ENCODE measurements at regions not wholly inside any gene's neighbourhood (a gene's known extent, or its start where the extent isn't known, plus 50 kb on each side); places are given as distances from the start of the nearest gene placed in this dataset.

GRCh38 chr2:16523711-16524110 lies 141.9 kb downstream of the CYRIA start:
- Histone ChIP-seq H3K9me3 (no peaks in the 10 kb centered on the region), H3K27me3 (no peaks in the 10 kb centered on the region), H3K4me3 (no peak overlapping the region), H3K4me1 (peaks cover 0 to 4% of the 10 kb centered on the region in 2 donors), H3K36me3 (no peaks in the 10 kb centered on the region), H3K27ac (no peak overlapping the region)
- no peak for TF ChIP-seq CTCF (IDR thresholded peaks at IDR 0.05)
- no peak for DNase-seq (ENCODE audit: low spot score)

- Histone ChIP-seq H3K27me3 (no peaks in the 10 kb centered on the region), H3K36me3 (no peaks in the 10 kb centered on the region), H3K4me3 (no peak overlapping the region), H3K27ac (no peak overlapping the region), H3K9me3 (no peaks in the 10 kb centered on the region), H3K4me1 (peaks cover 0 to 4% of the 10 kb centered on the region in 2 donors)
- TF ChIP-seq CTCF (IDR thresholded peaks at IDR 0.05): no peak
- DNase-seq (ENCODE audit: low spot score): no peak
Measured at GRCh38 chr2:16522031-16522831, 143.4 kb downstream of the CYRIA start.

- Histone ChIP-seq H3K27ac (no peak overlapping the region), H3K9me3 (no peaks in the 10 kb centered on the region), H3K4me1 (peaks cover 0 to 4% of the 10 kb centered on the region in 2 donors), H3K4me3 (no peak overlapping the region), H3K36me3 (no peaks in the 10 kb centered on the region), H3K27me3 (no peaks in the 10 kb centered on the region)
- TF ChIP-seq CTCF (IDR thresholded peaks at IDR 0.05): no peak
- no peak for DNase-seq (ENCODE audit: low spot score)
Measured at GRCh38 chr2:16520891-16521290, 144.7 kb downstream of the CYRIA start.

GRCh38 chr2:16515696-16516095 lies 149.9 kb downstream of the CYRIA start:
- Histone ChIP-seq H3K36me3 (no peaks in the 10 kb centered on the region), H3K27me3 (no peaks in the 10 kb centered on the region), H3K27ac (no peak overlapping the region), H3K9me3 (no peaks in the 10 kb centered on the region), H3K4me3 (no peak overlapping the region), H3K4me1 (no peaks in the 10 kb centered on the region)
- no peak for DNase-seq (ENCODE audit: low spot score)
- no peak for TF ChIP-seq CTCF (IDR thresholded peaks at IDR 0.05)

GRCh38 chr2:16513626-16514025 lies 152.0 kb downstream of the CYRIA start:
- Histone ChIP-seq H3K27ac (no peak overlapping the region), H3K9me3 (no peaks in the 10 kb centered on the region), H3K27me3 (no peaks in the 10 kb centered on the region), H3K4me3 (no peak overlapping the region), H3K36me3 (no peaks in the 10 kb centered on the region), H3K4me1 (no peaks in the 10 kb centered on the region)
- no peak for TF ChIP-seq CTCF (IDR thresholded peaks at IDR 0.05)
- DNase-seq (ENCODE audit: low spot score): no peak

- Histone ChIP-seq H3K9me3 (no peaks in the 10 kb centered on the region), H3K4me1 (peaks cover 0 to 10% of the 10 kb centered on the region in 2 donors), H3K27me3 (no peaks in the 10 kb centered on the region), H3K4me3 (no peak overlapping the region), H3K27ac (no peak overlapping the region), H3K36me3 (no peaks in the 10 kb centered on the region)
- DNase-seq (ENCODE audit: low spot score): no peak
- TF ChIP-seq CTCF (IDR thresholded peaks at IDR 0.05): no peak
Measured at GRCh38 chr2:16511041-16511440, 154.6 kb downstream of the CYRIA start.
